Cardiac muscle cell (in vitro differentiated cells and primary cell): ENCODE measurements at regions not wholly inside any gene's neighbourhood (a gene's known extent, or its start where the extent isn't known, plus 50 kb on each side); places are given as distances from the start of the nearest gene placed in this dataset.
A peak's percentile ranks its signal among the peaks of the same experiment; 100 is the strongest.

Experiments used
- DNase-seq, 2 donors: peaks; one replicate each; pipeline versions ENCODE4 v3.0.0 to v3.0.0-alpha.2; 2010 to 2017; ENCODE audit warnings: low read depth in 1 of 2, low spot score in 1 of 2
- H3K27ac ChIP-seq: fragments of 200-600 bp; sonication (generic); 2 replicates; pipeline ENCODE4 v1.5.1; 2016
- H3K27me3 ChIP-seq: fragments of 200-600 bp; sonication (generic); 2 replicates; pipeline ENCODE4 v1.6.0; 2016; ENCODE audit warnings: control low read depth
- H3K36me3 ChIP-seq: fragments of 200-600 bp; sonication (generic); 2 replicates; pipeline ENCODE4 v1.5.1; 2016; ENCODE audit warnings: control low read depth
- H3K4me1 ChIP-seq: fragments of 200-600 bp; sonication (generic); 2 replicates; pipeline ENCODE4 v1.8.1; 2017; ENCODE audit warnings: low read depth, mild to moderate bottlenecking, mixed run types
- H3K4me3 ChIP-seq: fragments of 200-600 bp; sonication (generic); 2 replicates; pipeline ENCODE4 v1.5.1; 2016; ENCODE audit warnings: mild to moderate bottlenecking
- H3K9me3 ChIP-seq: fragments of 200-600 bp; sonication (generic); 2 replicates; pipeline ENCODE4 v1.5.1; 2017; ENCODE audit warnings: low read depth, mild to moderate bottlenecking, control low read depth
- TF ChIP-seq, protein P1 (sequence below): IDR thresholded peaks from 2 replicates; pipeline ENCODE4 v1.5.1; 2012; ENCODE audit warnings: low read depth, mild to moderate bottlenecking, low read length

DNA sequence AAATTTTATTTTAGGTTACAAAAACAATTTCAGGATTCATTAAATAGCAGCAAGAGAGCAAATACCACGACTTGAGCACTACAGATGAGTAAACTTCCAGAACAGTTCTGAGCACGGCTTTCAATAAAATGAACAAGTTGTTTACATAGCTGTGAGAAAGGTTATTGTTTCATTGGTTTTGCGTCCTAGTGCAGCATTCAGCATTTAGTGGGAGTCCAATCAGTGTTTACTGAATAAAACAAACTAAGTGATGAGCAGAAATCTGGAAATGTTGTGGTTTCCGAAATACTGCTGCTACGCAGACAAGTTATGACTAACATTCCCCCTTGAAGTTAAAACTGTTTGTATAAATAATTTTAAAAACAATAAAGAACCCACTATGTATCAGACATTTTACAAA lies 251.5 kb upstream of the STARD13 start:
- TF ChIP-seq, protein P1, sequence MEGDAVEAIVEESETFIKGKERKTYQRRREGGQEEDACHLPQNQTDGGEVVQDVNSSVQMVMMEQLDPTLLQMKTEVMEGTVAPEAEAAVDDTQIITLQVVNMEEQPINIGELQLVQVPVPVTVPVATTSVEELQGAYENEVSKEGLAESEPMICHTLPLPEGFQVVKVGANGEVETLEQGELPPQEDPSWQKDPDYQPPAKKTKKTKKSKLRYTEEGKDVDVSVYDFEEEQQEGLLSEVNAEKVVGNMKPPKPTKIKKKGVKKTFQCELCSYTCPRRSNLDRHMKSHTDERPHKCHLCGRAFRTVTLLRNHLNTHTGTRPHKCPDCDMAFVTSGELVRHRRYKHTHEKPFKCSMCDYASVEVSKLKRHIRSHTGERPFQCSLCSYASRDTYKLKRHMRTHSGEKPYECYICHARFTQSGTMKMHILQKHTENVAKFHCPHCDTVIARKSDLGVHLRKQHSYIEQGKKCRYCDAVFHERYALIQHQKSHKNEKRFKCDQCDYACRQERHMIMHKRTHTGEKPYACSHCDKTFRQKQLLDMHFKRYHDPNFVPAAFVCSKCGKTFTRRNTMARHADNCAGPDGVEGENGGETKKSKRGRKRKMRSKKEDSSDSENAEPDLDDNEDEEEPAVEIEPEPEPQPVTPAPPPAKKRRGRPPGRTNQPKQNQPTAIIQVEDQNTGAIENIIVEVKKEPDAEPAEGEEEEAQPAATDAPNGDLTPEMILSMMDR = no peak
- H3K4me3 ChIP-seq = no peak overlapping the region
- no peaks in the 10 kb centered on the region for H3K36me3 ChIP-seq
- H3K9me3 ChIP-seq = no peaks in the 10 kb centered on the region
- no peak overlapping the region for H3K27ac ChIP-seq
- peaks cover 16% of the 10 kb centered on the region for H3K4me1 ChIP-seq
- no peaks in the 10 kb centered on the region for H3K27me3 ChIP-seq
- DNase-seq = no peak

DNA sequence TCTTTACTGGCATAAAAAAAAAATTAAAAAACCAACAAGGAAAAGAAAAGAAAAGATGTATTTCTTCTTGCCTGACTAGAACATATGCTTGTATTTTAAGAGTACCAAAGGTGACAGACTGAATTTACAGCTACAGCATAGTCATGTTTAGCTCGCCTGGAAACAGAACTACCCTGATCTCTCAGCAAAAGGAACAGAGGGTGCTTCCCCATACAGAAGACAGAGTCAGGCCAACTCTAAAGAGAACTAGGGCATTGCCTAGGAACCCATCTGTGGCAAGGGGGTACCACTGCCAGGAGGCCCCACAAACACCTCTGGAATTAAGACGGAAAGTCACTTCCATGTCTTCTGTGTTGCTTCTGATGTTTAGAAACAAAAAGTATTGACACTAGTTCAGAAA lies 252.1 kb upstream of the STARD13 start:
- Histone ChIP-seq H3K9me3 (no peaks in the 10 kb centered on the region), H3K27me3 (no peaks in the 10 kb centered on the region), H3K27ac (no peak overlapping the region), H3K4me3 (no peak overlapping the region), H3K4me1 (peaks cover 16% of the 10 kb centered on the region), H3K36me3 (no peaks in the 10 kb centered on the region)
- TF ChIP-seq, protein P1 = no peak
- DNase-seq = no peak

DNA sequence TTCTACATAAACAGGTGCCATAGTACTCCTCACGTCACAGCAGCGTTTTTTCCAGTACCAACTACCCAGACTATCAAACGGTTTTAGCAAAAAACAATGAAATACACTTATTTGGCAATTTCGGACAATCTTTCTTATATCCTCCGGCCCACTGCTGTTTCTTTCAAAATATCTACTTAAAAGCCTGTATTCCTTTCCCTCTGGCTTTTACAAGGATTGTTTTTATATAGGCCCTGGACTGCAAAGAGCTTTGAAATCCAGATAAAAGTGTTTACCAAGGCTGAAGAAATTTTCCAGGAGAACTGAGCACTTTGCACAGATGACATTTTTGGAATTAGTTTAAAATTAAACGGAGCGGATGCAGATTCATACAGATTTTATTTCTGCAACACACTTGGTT lies 255.9 kb upstream of the STARD13 start:
- no peak for DNase-seq
- Histone ChIP-seq H3K4me3 (peak overlapping the region; percentile 48), H3K27ac (peak overlapping the region; percentile 97), H3K9me3 (no peaks in the 10 kb centered on the region), H3K27me3 (no peaks in the 10 kb centered on the region), H3K4me1 (peaks cover 30% of the 10 kb centered on the region), H3K36me3 (no peaks in the 10 kb centered on the region)
- TF ChIP-seq, protein P1 = no peak

DNA sequence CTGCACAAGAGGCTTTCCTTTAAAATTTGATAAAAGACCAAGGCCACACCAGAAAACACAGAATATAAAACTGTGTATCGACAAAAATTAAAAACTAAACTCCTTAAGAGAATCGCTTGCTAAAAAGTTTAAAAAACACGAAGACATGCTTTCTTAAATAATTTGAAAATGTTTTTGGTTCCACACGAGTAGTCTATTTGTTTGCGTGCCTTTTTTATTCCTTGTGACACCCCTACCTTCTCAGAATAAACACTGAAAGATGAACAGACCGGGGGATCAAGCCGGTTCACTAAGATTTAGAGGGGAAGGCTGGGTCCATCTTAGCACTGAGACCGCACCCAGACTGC lies 256.4 kb upstream of the STARD13 start:
- Histone ChIP-seq H3K27me3 (no peaks in the 10 kb centered on the region), H3K4me1 (peaks cover 30% of the 10 kb centered on the region), H3K9me3 (no peaks in the 10 kb centered on the region), H3K4me3 (peak overlapping the region; percentile 48), H3K27ac (peak overlapping the region; percentile 97), H3K36me3 (no peaks in the 10 kb centered on the region)
- TF ChIP-seq, protein P1 = no peak
- no peak for DNase-seq

DNA sequence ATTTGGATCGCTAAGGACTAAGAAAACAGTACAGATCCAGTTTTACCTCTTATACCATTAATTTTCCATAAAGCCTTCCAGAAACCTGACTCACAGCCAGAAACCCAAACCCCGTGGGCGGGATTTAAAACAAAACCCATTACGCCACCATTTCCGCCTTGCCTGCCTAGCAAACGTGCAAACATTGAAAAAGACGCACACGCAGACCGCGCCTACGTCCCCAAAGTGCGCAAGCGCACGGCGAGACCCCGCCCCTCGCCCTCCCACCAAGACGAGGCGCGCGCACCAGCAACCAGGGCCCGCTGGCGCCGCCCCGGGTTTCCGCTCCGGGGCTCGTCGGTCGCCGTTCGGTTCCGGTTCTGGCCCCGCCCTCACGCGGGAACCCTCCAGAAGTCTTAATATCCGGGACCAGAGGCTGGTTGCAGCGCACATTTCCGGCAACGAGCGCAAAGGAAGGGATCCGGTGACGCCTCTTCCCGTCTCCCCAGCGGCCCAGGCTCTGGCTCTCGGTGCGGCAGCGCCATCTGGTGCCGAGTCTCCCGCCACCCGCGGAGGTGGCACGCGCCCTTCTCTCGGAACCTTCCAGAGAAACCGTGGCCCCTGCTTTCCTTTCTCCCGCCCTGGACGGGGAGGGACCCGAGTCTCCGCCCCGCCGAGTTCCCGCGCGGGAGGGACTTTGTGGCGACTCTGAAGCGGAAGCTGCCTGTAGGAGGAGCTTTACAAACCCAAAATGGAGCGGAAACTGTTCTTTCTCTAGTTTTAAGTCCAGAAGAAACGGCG lies 256.9 kb upstream of the STARD13 start:
- TF ChIP-seq, protein P1 = peak; percentile 86

More for the DNA sequence above, 256.9 kb upstream of the STARD13 start:
- H3K4me3 ChIP-seq = peak overlapping the region; percentile 48
- DNase-seq = peak; percentile 98 to 100
- no peaks in the 10 kb centered on the region for H3K9me3 ChIP-seq
- H3K4me1 ChIP-seq = peaks cover 30% of the 10 kb centered on the region
- peak overlapping the region; percentile 97 for H3K27ac ChIP-seq
- H3K27me3 ChIP-seq = no peaks in the 10 kb centered on the region
- H3K36me3 ChIP-seq = no peaks in the 10 kb centered on the region
